AG08396 (cell line): ENCODE measurements at regions not wholly inside any gene's neighbourhood (a gene's known extent, or its start where the extent isn't known, plus 50 kb on each side); places are given as distances from the start of the nearest gene placed in this dataset.

Experiments used
- DNase-seq: peaks from one replicate; pipeline ENCODE4 v3.0.0; 2012; ENCODE audit warnings: low spot score, mixed read lengths

GRCh38 chr1:229760478-229760996 lies 134.5 kb downstream of the URB2 start:
- DNase-seq: no peak

DNA sequence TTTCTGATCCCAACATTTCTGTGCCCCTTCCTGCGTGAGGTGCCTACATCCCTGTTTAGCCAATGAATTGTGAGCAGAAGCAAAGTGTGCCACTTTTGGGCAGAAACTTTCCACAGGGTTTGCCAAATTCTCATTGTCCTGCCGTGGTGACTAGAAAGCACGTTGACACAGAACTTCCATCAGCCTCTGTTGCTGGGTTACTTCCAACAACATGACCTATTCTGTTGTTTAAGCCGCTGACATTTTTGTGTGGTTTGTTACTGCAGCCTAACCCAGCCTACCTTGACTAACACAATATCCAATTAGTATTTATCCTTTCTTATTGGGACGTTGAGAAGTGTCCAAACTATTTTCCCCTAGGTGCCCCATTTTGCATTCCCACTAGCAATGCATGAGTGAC lies 136.8 kb downstream of the URB2 start:
- DNase-seq: no peak

- DNase-seq: no peak
Measured at GRCh38 chr1:229768232-229768631, 142.2 kb downstream of the URB2 start.

DNA sequence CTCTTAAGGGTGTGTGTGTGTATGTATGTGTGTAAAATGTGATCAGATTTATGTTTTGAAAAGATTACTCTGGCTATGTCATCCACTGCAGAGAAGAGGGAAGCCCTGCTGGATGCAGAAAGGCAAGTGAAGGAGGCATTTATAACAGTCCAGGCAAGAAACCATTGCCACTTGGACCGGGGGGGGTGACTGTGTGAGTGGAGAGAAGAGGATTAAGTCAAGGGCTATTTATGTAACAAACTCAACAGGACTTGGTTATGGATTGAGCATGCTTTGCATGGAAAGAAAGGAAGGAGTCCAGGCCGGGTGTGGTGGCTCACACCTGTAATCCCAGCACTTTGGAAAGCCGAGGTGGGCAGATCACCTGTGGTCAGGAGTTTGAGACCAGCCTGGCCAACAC lies 143.0 kb downstream of the URB2 start:
- no peak for DNase-seq

DNA sequence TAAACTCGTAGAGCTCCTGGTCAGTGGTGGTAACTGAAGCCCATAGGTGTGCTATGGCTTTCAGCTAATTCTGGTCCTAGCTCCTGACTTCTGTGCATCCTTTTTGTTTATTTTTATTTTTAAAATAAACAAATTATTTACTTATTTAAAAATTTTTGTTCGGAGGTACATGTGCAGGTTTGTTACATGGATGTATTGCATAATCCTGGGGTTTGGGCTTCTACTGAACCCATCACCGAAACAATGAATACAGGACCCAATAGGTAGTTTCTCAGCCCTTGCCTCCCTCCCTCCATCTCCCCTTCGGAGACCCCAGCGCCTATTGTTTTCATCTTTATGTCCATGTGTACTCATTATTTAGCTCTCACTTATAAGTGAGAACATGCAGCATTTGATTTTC lies 143.8 kb downstream of the URB2 start:
- no peak for DNase-seq

DNA sequence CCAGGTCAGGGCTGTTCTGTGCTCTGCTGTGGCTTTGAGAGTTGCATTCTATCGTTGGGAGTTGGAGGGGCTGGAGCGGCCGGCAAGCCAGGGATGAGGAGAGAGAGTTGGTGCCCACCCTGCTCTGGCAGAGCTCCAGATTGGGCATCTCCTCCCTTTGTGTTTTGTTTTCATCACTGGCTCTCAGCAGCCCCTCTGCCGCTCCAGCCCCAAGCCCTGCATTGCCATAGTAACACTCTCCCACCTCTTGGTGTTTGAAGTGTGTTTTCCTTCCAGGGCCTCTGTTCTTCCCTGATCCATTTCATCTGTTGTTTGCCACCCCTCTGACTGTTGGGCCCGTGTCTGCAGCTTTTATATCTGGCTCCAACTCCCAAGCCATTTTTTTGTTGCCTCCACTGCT lies 152.7 kb downstream of the URB2 start:
- no peak for DNase-seq

DNA sequence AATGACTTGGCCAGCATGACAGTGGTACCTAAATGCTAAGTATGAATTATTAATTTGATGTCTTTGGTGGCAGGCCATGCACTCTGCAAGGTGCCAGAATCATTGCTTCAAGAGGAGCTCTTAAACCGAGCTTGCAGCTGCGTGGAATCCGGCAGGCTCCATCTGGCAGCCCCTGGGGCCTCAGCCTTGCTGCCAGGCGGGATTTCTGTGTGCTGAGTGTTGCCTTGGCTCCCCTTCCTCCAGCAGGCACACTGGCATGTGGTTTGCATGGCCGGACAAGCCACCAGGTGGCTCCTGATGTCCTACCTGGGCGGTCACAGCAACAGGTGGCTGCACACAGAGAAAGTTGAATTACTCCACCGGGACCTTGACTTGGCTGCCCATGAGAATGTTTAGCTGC lies 155.4 kb downstream of the URB2 start:
- no peak for DNase-seq

DNA sequence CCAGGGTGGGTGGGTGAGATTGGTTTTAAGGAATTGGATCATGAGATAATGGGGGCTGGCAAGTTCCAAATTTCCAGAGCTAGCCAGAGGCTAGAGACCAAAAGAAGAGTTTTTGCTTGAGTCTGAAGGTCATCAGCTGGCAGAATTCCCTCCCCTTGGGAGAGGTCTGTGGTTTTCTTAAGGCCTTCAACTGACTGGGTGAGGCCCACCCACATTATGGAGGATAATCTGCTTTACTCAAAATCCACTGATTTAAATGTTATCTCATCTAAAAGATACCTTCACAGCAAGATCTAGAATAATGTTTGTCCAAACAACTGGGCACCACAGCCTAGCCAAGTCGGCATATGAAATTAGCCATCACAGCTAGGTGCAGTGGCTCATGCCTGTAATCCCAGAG lies 156.4 kb downstream of the URB2 start:
- DNase-seq: no peak

- no peak for DNase-seq
Measured at GRCh38 chr1:229784834-229785233, 158.8 kb downstream of the URB2 start.

- no peak for DNase-seq
Measured at GRCh38 chr1:229786974-229787610, 161.0 kb downstream of the URB2 start.

DNA sequence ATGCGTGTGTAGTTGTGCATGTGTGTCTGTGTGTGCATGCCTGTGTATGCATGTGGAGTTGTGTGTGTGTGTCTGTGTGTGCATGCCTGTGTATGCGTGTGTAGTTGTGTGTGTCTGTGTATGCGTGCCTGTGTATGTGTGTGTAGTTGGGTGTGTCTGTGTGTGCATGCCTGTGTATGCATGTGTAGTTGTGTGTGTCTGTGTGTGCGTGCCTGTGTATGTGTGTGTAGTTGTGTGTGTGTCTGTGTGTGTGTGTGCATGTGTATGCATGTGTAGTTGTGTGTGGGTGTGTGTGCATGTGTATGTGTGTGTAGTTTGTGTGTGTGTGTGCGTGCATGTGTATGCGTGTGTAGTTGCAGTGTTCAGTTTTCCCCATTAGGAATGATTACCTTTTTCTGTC lies 162.0 kb downstream of the URB2 start:
- DNase-seq: no peak

- DNase-seq: no peak
Measured at GRCh38 chr1:229792012-229792975, 166.2 kb downstream of the URB2 start.

DNA sequence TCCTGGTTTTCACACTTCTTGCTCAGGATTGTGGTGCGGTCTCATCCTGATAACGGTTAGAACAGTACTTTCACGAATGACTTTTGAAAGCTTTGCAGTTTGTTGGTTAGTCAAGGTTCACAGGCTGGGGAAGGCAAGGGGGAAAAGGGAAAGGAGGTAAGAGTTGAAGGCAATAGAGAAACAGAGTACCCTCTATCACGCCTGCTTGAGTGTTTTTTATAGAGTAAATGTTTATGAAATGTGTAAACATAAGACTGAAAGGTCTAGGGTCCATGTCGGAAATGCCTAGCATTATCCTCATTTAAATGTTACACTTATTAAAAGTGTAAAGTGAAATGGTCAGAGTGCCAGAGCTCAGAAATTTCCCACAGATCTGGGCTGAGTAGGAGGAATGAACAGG lies 167.4 kb downstream of the URB2 start:
- no peak for DNase-seq

- no peak for DNase-seq
Measured at GRCh38 chr1:229798558-229798957, 172.5 kb downstream of the URB2 start.

DNA sequence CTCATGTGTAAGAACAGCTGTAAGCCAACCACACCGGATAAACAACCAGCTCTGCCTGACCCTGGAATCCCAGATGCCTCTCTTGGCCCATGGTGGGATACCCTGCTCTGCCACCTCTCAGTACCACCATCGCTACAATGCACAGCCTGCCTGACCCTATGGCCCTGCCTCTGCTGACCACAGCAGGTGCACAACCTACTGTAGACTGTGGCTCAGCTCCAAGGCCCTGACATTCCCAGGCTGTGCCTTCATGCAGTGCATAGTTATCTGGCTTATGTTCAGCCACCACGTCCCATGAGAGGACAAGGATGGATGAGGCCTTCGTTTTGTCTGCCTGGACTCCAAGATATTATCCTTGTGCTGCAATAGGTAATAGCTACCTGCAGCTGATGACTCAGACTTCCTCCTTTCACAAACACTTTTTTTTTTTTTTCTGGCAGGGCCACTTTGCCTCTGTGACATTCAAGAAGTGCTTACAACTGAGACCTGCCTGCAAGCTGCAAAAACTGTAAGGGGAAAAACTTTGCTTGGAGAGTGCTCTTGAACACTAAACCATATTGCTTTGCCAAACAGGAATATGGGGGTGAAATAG lies 177.7 kb downstream of the URB2 start:
- DNase-seq: no peak

DNA sequence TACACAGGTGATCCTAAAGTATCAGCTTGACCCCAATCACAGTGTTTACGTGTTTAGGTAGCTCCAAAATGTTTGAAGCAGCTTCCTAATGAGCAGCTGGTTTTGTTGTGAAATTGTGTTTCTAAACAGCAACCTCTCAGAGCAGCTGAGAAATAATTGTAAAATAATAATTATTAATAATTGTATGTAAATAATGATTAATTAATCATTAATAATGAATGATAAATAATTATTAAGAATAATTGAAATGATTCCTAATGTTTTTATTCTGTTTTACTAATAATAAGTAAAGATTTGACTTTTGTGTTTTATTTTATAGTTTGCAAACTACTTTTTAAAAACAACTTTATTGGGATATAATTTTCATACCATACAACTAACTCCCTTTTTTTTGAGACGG lies 182.2 kb downstream of the URB2 start:
- DNase-seq: no peak

DNA sequence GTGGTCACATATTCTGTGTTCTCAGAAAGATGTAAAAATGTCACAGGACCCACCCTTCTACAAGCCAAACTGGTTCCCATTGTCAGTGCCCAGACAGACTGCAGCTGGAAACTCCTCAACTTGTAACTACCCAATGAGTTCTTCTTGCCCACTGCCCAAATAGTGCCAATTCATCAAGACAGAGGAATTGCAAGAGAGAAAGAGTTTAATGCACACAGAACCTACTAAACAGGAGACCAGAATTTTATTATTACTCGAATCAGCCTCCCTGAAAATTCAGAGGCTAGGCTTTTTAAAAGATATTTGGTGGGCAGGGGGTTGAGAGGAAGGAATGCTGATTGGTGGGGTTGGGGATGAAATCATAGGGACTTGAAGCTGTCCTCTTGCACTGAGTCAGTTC lies 184.1 kb downstream of the URB2 start:
- no peak for DNase-seq

- no peak for DNase-seq
Measured at GRCh38 chr1:229810961-229811360, 184.9 kb downstream of the URB2 start.

DNA sequence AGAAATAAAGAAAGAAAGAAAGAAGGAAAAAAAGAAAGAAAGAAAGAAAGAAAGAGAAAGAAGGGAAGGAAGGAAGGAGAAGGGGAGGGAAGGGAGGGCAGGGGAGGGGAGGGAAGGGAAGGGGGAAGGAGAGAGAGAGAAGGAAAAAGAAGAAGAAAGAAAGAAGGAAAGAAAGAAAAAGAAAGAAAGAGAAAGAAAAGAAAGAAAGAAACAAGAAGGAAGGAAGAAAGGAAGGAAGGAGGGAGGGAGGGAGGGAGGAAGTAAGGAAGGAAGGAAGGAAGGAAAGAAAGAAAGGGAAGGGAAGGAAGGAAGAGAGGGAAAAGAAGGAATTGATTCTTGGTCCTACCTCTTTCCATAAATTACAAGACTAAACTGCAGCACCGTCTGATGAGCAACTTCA lies 186.1 kb downstream of the URB2 start:
- no peak for DNase-seq

DNA sequence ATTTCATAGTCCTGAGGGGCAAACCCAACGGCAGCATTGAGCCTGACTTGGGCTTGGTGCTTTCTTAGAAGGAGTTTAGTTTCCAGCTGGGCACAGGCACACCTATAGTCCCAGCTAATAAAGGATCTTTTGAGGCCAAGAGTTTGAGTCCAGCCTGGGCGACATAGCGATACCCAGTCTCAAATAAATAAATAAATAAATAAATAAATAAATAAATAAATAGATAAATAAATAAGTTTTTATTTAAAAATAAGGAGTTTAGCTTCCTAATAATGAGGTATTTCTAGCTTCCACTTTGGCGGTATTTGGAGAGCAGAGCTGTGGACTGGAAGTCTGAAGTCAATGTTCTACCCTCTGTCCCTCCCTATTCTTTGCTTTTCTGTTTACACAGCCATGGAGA lies 186.6 kb downstream of the URB2 start:
- DNase-seq: no peak

GRCh38 chr1:229815076-229815475 lies 189.0 kb downstream of the URB2 start:
- no peak for DNase-seq

DNA sequence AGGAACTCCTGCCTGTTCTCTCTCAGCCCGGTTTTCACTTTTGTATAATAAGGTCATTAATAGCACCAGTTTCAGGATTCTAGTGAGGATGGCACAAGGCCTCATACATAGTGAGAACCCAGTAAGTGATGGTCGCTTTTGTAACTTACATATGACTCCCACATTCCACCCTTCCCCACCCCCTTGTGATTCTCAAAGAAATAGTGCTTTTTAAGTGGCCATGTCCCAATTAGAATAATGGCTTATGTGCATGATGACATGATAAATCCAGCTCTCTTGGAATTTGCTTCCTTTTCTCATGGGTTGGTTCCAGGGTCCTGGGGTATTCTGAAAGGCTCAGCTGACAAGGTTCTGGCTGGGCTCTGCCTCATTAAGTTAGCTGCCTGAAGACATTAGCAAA lies 189.9 kb downstream of the URB2 start:
- no peak for DNase-seq

DNA sequence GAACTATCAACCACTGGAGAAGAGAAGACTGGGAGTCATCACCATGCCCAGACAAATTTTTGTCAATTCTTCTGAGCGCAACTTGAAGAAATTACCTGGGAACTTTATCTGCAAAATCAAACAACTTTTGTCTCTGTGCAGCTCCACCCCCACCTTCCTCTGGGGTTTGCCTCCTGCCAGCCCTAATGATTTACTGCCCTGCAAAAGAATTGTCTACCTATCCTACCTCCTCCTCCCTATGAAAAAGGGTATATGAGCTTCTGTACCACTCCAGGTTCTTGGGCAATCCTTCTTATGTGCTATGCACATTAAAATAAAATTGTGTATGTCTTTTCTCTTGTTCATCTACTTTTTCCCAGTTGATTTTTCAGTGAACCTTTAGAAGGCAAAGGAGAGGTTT lies 191.9 kb downstream of the URB2 start:
- DNase-seq: no peak
